Effector memory CD4-positive, alpha-beta T cell (primary cell): ENCODE measurements at regions not wholly inside any gene's neighbourhood (a gene's known extent, or its start where the extent isn't known, plus 50 kb on each side); places are given as distances from the start of the nearest gene placed in this dataset.
"Not testable (repeated sequence)": the region's sequence is repeated elsewhere in the genome, so short reads cannot be mapped to it uniquely, and the experiment has no call there.

ENCODE experiments used
- DNase-seq, 3 donors: peaks; one replicate each; pipeline ENCODE4 v3.0.0-alpha.2; 2020
- H3K27ac ChIP-seq: 2 replicates; pipeline ENCODE4 v1.7.0; 2013; ENCODE audit warnings: mild to moderate bottlenecking, low read length, moderate library complexity; ENCODE audit not compliant: insufficient read depth, poor library complexity, severe bottlenecking
- H3K27me3 ChIP-seq: replicated peaks from 2 replicates; pipeline ENCODE4 v1.7.0; 2013; ENCODE audit warnings: mild to moderate bottlenecking, low read length; ENCODE audit not compliant: insufficient read depth, control insufficient read depth, poor library complexity, severe bottlenecking
- H3K36me3 ChIP-seq: 2 replicates; pipeline ENCODE4 v1.7.0; 2013; ENCODE audit warnings: mild to moderate bottlenecking, low read length, moderate library complexity; ENCODE audit not compliant: control insufficient read depth, insufficient read depth
- H3K4me1 ChIP-seq: 2 replicates; pipeline ENCODE4 v1.7.0; 2013; ENCODE audit warnings: low read length, mild to moderate bottlenecking; ENCODE audit not compliant: control insufficient read depth, insufficient read depth, poor library complexity, severe bottlenecking
- H3K4me3 ChIP-seq: 2 replicates; pipeline ENCODE4 v1.7.0; 2013; ENCODE audit warnings: low read length, low read depth, mild to moderate bottlenecking; ENCODE audit not compliant: insufficient read depth, poor library complexity, severe bottlenecking
- H3K9me3 ChIP-seq: 2 replicates; pipeline ENCODE4 v1.7.0; 2013; ENCODE audit warnings: mild to moderate bottlenecking, low read length, moderate library complexity; ENCODE audit not compliant: control insufficient read depth

DNA sequence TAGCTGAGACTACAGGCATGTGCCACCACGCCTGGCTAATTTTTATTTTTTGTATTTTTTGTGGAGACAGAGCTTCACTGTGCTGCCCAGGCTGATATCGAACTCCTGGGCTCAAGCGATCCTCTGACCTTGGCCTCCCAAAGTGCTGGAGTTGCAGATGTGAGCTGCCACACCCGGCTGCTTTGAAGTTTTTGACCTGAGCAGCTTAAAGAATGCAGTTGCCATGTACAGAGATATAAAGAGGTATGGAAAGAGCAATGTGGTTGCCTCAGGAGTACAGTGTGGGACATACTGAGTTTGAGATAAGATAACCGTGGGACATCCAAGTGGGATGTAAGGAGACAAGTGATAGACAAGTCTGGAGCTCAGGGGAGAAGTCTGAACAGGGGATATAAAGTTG is 82.7 kb upstream of the LSM14A start:
- Histone ChIP-seq H3K27ac (no peak overlapping the region), H3K36me3 (no peaks in the 10 kb centered on the region), H3K4me1 (no peaks in the 10 kb centered on the region), H3K4me3 (no peak overlapping the region), H3K9me3 (no peaks in the 10 kb centered on the region), H3K27me3 (no peaks in the 10 kb centered on the region)
- DNase-seq: no peak

- H3K36me3 ChIP-seq: no peaks in the 10 kb centered on the region
- H3K9me3 ChIP-seq: no peaks in the 10 kb centered on the region
- no peak overlapping the region for H3K27ac ChIP-seq
- no peak for DNase-seq
- no peaks in the 10 kb centered on the region for H3K4me1 ChIP-seq
- no peak overlapping the region for H3K4me3 ChIP-seq
- H3K27me3 ChIP-seq: no peaks in the 10 kb centered on the region
Observed at GRCh38 chr19:34094960-34095359, 77.3 kb upstream of the LSM14A start.

DNA sequence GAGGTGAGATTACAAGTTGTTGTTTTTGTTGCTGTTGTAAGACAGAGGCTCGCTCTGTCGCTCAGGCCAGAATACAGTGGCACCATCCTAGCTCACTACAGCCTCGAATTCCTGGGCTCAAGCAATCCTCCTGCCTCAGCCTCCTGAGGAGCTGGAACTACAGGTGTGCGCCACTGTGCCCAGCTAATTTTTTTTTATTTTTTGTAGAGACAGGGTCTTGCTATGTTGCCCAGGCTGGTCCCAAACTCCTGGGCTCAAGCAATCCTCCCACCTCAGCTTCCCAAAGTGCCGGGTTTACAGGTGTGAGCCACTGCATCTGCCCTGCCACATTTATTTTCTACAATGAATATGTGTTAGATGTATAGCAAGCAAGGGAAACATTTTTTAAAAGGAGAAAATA is 76.9 kb upstream of the LSM14A start:
- H3K27me3 ChIP-seq, DNase-seq, H3K4me1 ChIP-seq, H3K9me3 ChIP-seq, H3K27ac ChIP-seq, H3K4me3 ChIP-seq, H3K36me3 ChIP-seq: not testable (repeated sequence)

DNA sequence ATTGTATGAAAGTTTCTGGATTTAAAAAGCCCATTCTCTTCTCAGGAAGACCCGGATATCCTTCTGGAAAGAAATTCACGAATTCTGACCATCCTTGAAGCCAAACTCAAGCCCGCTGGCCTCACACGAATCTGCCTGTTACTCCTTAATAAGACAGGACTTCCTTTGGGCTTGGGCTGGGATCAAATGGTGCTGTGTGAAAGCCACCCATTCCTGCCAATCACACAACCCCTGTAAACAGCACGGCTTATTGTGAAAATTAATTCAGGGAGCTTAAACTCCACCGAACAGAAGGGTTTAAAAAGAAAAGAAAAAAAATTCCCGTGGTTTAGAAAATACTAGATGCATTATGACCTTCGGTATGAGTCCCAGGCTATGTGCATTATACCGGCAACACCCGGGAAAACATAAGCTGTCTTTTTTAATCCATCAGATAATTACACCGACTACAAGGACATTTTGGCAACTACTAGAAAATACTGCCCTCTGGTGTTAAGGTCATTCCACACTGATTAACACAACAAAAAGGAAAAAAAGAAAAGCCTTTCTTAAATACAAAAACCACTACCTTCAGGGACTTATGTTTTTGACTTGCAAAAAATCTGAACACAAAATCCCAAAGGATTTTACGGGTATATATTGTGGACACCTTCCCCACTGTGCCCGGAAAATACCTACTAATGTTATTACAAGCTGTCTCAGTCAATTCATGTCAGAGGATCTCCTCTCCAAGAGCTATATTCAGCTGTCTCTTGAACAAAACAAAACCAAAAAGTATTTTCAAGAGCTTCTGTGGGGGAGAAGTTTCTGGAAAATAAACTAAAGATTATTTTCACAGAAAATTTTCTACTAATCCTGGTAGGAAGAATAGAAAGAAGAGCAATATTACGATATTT is 76.0 kb upstream of the LSM14A start:
- H3K4me3 ChIP-seq: no peak overlapping the region
- H3K27ac ChIP-seq: no peak overlapping the region
- no peaks in the 10 kb centered on the region for H3K27me3 ChIP-seq
- no peaks in the 10 kb centered on the region for H3K4me1 ChIP-seq
- H3K36me3 ChIP-seq: no peaks in the 10 kb centered on the region
- no peaks in the 10 kb centered on the region for H3K9me3 ChIP-seq
- no peak for DNase-seq

DNA sequence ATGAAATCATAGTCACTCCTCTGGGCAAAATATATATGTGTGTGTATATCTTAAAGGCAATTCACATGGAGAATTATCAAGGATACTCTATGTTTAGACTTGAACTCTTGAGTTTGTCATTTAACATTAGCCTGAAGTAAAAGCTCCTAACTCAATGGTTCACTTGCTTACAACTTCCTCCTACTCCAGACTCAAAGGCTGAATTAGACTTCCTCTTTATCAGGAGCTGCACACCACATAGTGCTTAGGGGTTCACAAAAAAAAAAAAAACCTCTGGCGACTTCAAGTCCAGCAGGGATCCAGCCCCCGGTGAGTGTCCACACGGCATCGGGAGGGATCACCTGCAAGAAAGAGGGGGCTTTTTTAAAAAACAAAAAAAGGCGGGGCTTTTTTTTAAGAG is 68.2 kb upstream of the LSM14A start:
- Histone ChIP-seq H3K36me3 (no peaks in the 10 kb centered on the region), H3K4me3 (no peak overlapping the region), H3K9me3 (no peaks in the 10 kb centered on the region), H3K27me3 (no peaks in the 10 kb centered on the region), H3K4me1 (no peaks in the 10 kb centered on the region), H3K27ac (no peak overlapping the region)
- no peak for DNase-seq

- H3K27me3 ChIP-seq: no peaks in the 10 kb centered on the region
- no peak overlapping the region for H3K27ac ChIP-seq
- no peak for DNase-seq
- no peaks in the 10 kb centered on the region for H3K36me3 ChIP-seq
- H3K4me1 ChIP-seq: no peaks in the 10 kb centered on the region
- no peaks in the 10 kb centered on the region for H3K9me3 ChIP-seq
- no peak overlapping the region for H3K4me3 ChIP-seq
Observed at GRCh38 chr19:34104557-34104956, 67.7 kb upstream of the LSM14A start.

GRCh38 chr19:34109596-34109995 is 62.7 kb upstream of the LSM14A start:
- no peaks in the 10 kb centered on the region for H3K4me1 ChIP-seq
- no peaks in the 10 kb centered on the region for H3K36me3 ChIP-seq
- H3K27ac ChIP-seq: no peak overlapping the region
- H3K27me3 ChIP-seq: peaks cover 4% of the 10 kb centered on the region
- no peak overlapping the region for H3K4me3 ChIP-seq
- no peak for DNase-seq
- no peaks in the 10 kb centered on the region for H3K9me3 ChIP-seq

- Histone ChIP-seq H3K36me3 (no peaks in the 10 kb centered on the region), H3K4me1 (no peaks in the 10 kb centered on the region), H3K27ac (no peak overlapping the region), H3K27me3 (no peaks in the 10 kb centered on the region), H3K9me3 (no peaks in the 10 kb centered on the region), H3K4me3 (no peak overlapping the region)
- no peak for DNase-seq
Observed at GRCh38 chr19:34118879-34119748, 53.2 kb upstream of the LSM14A start.

DNA sequence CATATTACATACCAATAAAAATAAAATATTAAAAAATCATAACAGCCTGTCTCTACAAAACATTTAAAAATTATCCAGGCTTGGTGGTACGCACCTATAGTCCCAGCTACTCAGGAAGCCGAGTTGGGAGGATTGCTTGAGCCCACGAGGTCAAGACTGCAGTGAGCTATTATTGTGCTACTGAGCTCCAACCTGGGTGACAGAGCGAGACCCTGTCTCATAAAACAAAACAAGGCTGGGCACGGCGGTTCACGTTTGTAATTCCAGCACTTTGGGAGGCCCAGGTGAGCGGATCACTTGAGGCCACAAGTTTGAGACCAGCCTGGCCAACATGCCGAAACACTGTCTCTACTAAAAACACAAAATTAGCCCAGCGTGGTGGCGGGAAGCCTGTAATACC is 52.2 kb upstream of the LSM14A start:
- H3K4me3 ChIP-seq: no peak overlapping the region
- no peak overlapping the region for H3K27ac ChIP-seq
- DNase-seq: no peak
- H3K9me3 ChIP-seq: no peaks in the 10 kb centered on the region
- no peaks in the 10 kb centered on the region for H3K27me3 ChIP-seq
- no peaks in the 10 kb centered on the region for H3K4me1 ChIP-seq
- no peaks in the 10 kb centered on the region for H3K36me3 ChIP-seq
